ENCODE measurements at regions not wholly inside any gene's neighbourhood (a gene's known extent, or its start where the extent isn't known, plus 50 kb on each side); places are given as distances from the start of the nearest gene placed in this dataset.

- Histone ChIP-seq H3K27me3 (ENCODE audit: control insufficient read depth in 3 of 3, insufficient read depth in 3 of 3, low read depth in 1 of 3, low read length in 3 of 3) (no peaks in the 10 kb centered on the region), H3K14ac (ENCODE audit: low read length) (no peak overlapping the region), H3K9ac (ENCODE audit: low read depth, low read length, poor library complexity) (no peak overlapping the region), H4K91ac (ENCODE audit: low read depth, low read length, poor library complexity) (no peak overlapping the region), H3K79me1 (ENCODE audit: low read depth, low read length) (no peaks in the 10 kb centered on the region), H2AK5ac (ENCODE audit: low read depth, low read length) (no peak overlapping the region), H3K27ac (replicated peaks; ENCODE audit: low read length) (no peak overlapping the region), H3K4ac (ENCODE audit: low read length) (no peak overlapping the region), H4K8ac (ENCODE audit: low read depth, low read length) (no peak overlapping the region), H3K18ac (ENCODE audit: low read length) (no peak overlapping the region), H2BK12ac (ENCODE audit: low read length) (no peak overlapping the region), H3K4me3 (ENCODE audit: low read length in 2 of 2) (no peak overlapping the region), H2BK5ac (ENCODE audit: low read length) (no peak overlapping the region), H3K4me1 (ENCODE audit: control insufficient read depth in 2 of 2, insufficient read depth in 1 of 2, low read depth in 1 of 2, low read length in 2 of 2) (peaks cover 0 to 2% of the 10 kb centered on the region in 2 donors), H3K4me2 (ENCODE audit: insufficient read depth, low read length, poor library complexity, severe bottlenecking) (no peak overlapping the region), H3K23ac (ENCODE audit: low read depth, low read length, poor library complexity) (no peak overlapping the region), H3K36me3 (replicated peaks in 1 of 2; ENCODE audit: control insufficient read depth in 2 of 2, insufficient read depth in 2 of 2, low read length in 2 of 2) (no peaks in the 10 kb centered on the region), H2AFZ (ENCODE audit: low read length) (no peak overlapping the region), H2BK120ac (ENCODE audit: low read depth, low read length) (no peak overlapping the region), H3K9me3 (replicated peaks in 1 of 2; ENCODE audit: control insufficient read depth in 2 of 2, insufficient read depth in 1 of 2, low read depth in 1 of 2, low read length in 2 of 2) (no peaks in the 10 kb centered on the region), H2BK15ac (ENCODE audit: low read length) (no peak overlapping the region)
- WGBS, 2 donors (ENCODE audit: extremely low coverage in 2 of 2, insufficient read length in 2 of 2, insufficient replicate concordance in 1 of 2) = no CpG with 5 or more reads among the region's 1 CpG
- DNase-seq (ENCODE audit: low spot score) = no peak
Measured at GRCh38 chr7:34342387-34342786, 315.6 kb upstream of the NPSR1 start.

- H3K79me1 ChIP-seq (ENCODE audit: low read depth, low read length) = no peaks in the 10 kb centered on the region
- H3K9ac ChIP-seq (ENCODE audit: low read depth, low read length, poor library complexity) = no peak overlapping the region
- no peak overlapping the region for H3K27ac ChIP-seq (replicated peaks; ENCODE audit: low read length)
- no peak overlapping the region for H3K14ac ChIP-seq (ENCODE audit: low read length)
- H3K4me3 ChIP-seq (ENCODE audit: low read length in 2 of 2) = no peak overlapping the region
- no peak overlapping the region for H2BK12ac ChIP-seq (ENCODE audit: low read length)
- no peak overlapping the region for H4K91ac ChIP-seq (ENCODE audit: low read depth, low read length, poor library complexity)
- H4K8ac ChIP-seq (ENCODE audit: low read depth, low read length) = no peak overlapping the region
- no peak overlapping the region for H3K4me2 ChIP-seq (ENCODE audit: insufficient read depth, low read length, poor library complexity, severe bottlenecking)
- no peak for DNase-seq (ENCODE audit: low spot score)
- H2BK15ac ChIP-seq (ENCODE audit: low read length) = no peak overlapping the region
- no CpG with 5 or more reads among the region's 1 CpG for WGBS, 2 donors (ENCODE audit: extremely low coverage in 2 of 2, insufficient read length in 2 of 2, insufficient replicate concordance in 1 of 2)
- H3K23ac ChIP-seq (ENCODE audit: low read depth, low read length, poor library complexity) = no peak overlapping the region
- H2BK5ac ChIP-seq (ENCODE audit: low read length) = no peak overlapping the region
- no peak overlapping the region for H3K18ac ChIP-seq (ENCODE audit: low read length)
- H2AK5ac ChIP-seq (ENCODE audit: low read depth, low read length) = no peak overlapping the region
- H3K4ac ChIP-seq (ENCODE audit: low read length) = no peak overlapping the region
- H3K4me1 ChIP-seq (ENCODE audit: control insufficient read depth in 2 of 2, insufficient read depth in 1 of 2, low read depth in 1 of 2, low read length in 2 of 2) = peaks cover 0 to 2% of the 10 kb centered on the region in 2 donors
- H2AFZ ChIP-seq (ENCODE audit: low read length) = no peak overlapping the region
- H3K36me3 ChIP-seq (replicated peaks in 1 of 2; ENCODE audit: control insufficient read depth in 2 of 2, insufficient read depth in 2 of 2, low read length in 2 of 2) = no peaks in the 10 kb centered on the region
- no peaks in the 10 kb centered on the region for H3K9me3 ChIP-seq (replicated peaks in 1 of 2; ENCODE audit: control insufficient read depth in 2 of 2, insufficient read depth in 1 of 2, low read depth in 1 of 2, low read length in 2 of 2)
- no peak overlapping the region for H2BK120ac ChIP-seq (ENCODE audit: low read depth, low read length)
- H3K27me3 ChIP-seq (ENCODE audit: control insufficient read depth in 3 of 3, insufficient read depth in 3 of 3, low read depth in 1 of 3, low read length in 3 of 3) = no peaks in the 10 kb centered on the region
Measured at GRCh38 chr7:34343667-34344066, 314.4 kb upstream of the NPSR1 start.

- Histone ChIP-seq H3K4me3 (ENCODE audit: low read length in 2 of 2) (no peak overlapping the region), H2AFZ (ENCODE audit: low read length) (no peak overlapping the region), H2BK120ac (ENCODE audit: low read depth, low read length) (no peak overlapping the region), H3K4me1 (ENCODE audit: control insufficient read depth in 2 of 2, insufficient read depth in 1 of 2, low read depth in 1 of 2, low read length in 2 of 2) (no peaks in the 10 kb centered on the region), H4K91ac (ENCODE audit: low read depth, low read length, poor library complexity) (no peak overlapping the region), H2BK5ac (ENCODE audit: low read length) (no peak overlapping the region), H3K9ac (ENCODE audit: low read depth, low read length, poor library complexity) (no peak overlapping the region), H2BK12ac (ENCODE audit: low read length) (no peak overlapping the region), H2AK5ac (ENCODE audit: low read depth, low read length) (no peak overlapping the region), H4K8ac (ENCODE audit: low read depth, low read length) (no peak overlapping the region), H3K79me1 (ENCODE audit: low read depth, low read length) (no peaks in the 10 kb centered on the region), H3K23ac (ENCODE audit: low read depth, low read length, poor library complexity) (no peak overlapping the region), H3K27me3 (ENCODE audit: control insufficient read depth in 3 of 3, insufficient read depth in 3 of 3, low read depth in 1 of 3, low read length in 3 of 3) (no peaks in the 10 kb centered on the region), H2BK15ac (ENCODE audit: low read length) (no peak overlapping the region), H3K9me3 (replicated peaks in 1 of 2; ENCODE audit: control insufficient read depth in 2 of 2, insufficient read depth in 1 of 2, low read depth in 1 of 2, low read length in 2 of 2) (no peaks in the 10 kb centered on the region), H3K18ac (ENCODE audit: low read length) (no peak overlapping the region), H3K4me2 (ENCODE audit: insufficient read depth, low read length, poor library complexity, severe bottlenecking) (no peak overlapping the region), H3K4ac (ENCODE audit: low read length) (no peak overlapping the region), H3K36me3 (replicated peaks in 1 of 2; ENCODE audit: control insufficient read depth in 2 of 2, insufficient read depth in 2 of 2, low read length in 2 of 2) (no peaks in the 10 kb centered on the region), H3K27ac (replicated peaks; ENCODE audit: low read length) (no peak overlapping the region), H3K14ac (ENCODE audit: low read length) (no peak overlapping the region)
- DNase-seq (ENCODE audit: low spot score) = no peak
- WGBS, 2 donors (ENCODE audit: extremely low coverage in 2 of 2, insufficient read length in 2 of 2, insufficient replicate concordance in 1 of 2) = no CpG with 5 or more reads among the region's 3 CpGs
Measured at GRCh38 chr7:34354011-34354410, 304.0 kb upstream of the NPSR1 start.

- no peak overlapping the region for H3K4me3 ChIP-seq (ENCODE audit: low read length in 2 of 2)
- H3K27ac ChIP-seq (replicated peaks; ENCODE audit: low read length) = no peak overlapping the region
- no peak overlapping the region for H3K23ac ChIP-seq (ENCODE audit: low read depth, low read length, poor library complexity)
Measured at GRCh38 chr7:34354899-34355298, 303.1 kb upstream of the NPSR1 start.

More at GRCh38 chr7:34354899-34355298, 303.1 kb upstream of the NPSR1 start:
- Histone ChIP-seq H3K14ac (ENCODE audit: low read length) (no peak overlapping the region), H2AFZ (ENCODE audit: low read length) (no peak overlapping the region), H3K79me1 (ENCODE audit: low read depth, low read length) (no peaks in the 10 kb centered on the region), H2AK5ac (ENCODE audit: low read depth, low read length) (no peak overlapping the region), H4K91ac (ENCODE audit: low read depth, low read length, poor library complexity) (no peak overlapping the region), H2BK120ac (ENCODE audit: low read depth, low read length) (no peak overlapping the region), H3K18ac (ENCODE audit: low read length) (no peak overlapping the region), H3K4me1 (ENCODE audit: control insufficient read depth in 2 of 2, insufficient read depth in 1 of 2, low read depth in 1 of 2, low read length in 2 of 2) (no peaks in the 10 kb centered on the region), H2BK5ac (ENCODE audit: low read length) (no peak overlapping the region), H3K9me3 (replicated peaks in 1 of 2; ENCODE audit: control insufficient read depth in 2 of 2, insufficient read depth in 1 of 2, low read depth in 1 of 2, low read length in 2 of 2) (no peaks in the 10 kb centered on the region), H3K4ac (ENCODE audit: low read length) (no peak overlapping the region), H2BK15ac (ENCODE audit: low read length) (no peak overlapping the region), H3K9ac (ENCODE audit: low read depth, low read length, poor library complexity) (no peak overlapping the region), H3K36me3 (replicated peaks in 1 of 2; ENCODE audit: control insufficient read depth in 2 of 2, insufficient read depth in 2 of 2, low read length in 2 of 2) (no peaks in the 10 kb centered on the region), H3K27me3 (ENCODE audit: control insufficient read depth in 3 of 3, insufficient read depth in 3 of 3, low read depth in 1 of 3, low read length in 3 of 3) (no peaks in the 10 kb centered on the region), H2BK12ac (ENCODE audit: low read length) (no peak overlapping the region), H4K8ac (ENCODE audit: low read depth, low read length) (no peak overlapping the region), H3K4me2 (ENCODE audit: insufficient read depth, low read length, poor library complexity, severe bottlenecking) (no peak overlapping the region)
- DNase-seq (ENCODE audit: low spot score) = no peak
